ENCODE measurements at regions not wholly inside any gene's neighbourhood (a gene's known extent, or its start where the extent isn't known, plus 50 kb on each side); places are given as distances from the start of the nearest gene placed in this dataset.
"Not testable (repeated sequence)": the region's sequence is repeated elsewhere in the genome, so short reads cannot be mapped to it uniquely, and the experiment has no call there.

- DNase-seq: no peak
Measured at GRCh38 chr11:115605871-115606497, 101.8 kb upstream of the CADM1 start.

- DNase-seq: not testable (repeated sequence)
Measured at GRCh38 chr11:115605397-115605796, 101.2 kb upstream of the CADM1 start.

GRCh38 chr11:115599125-115599524, 94.9 kb upstream of the CADM1 start:
- no peak for DNase-seq

- DNase-seq: no peak
Measured at GRCh38 chr11:115598257-115598901, 94.2 kb upstream of the CADM1 start.

- no peak for DNase-seq
Measured at GRCh38 chr11:115591380-115591779, 87.2 kb upstream of the CADM1 start.

- no peak for DNase-seq
Measured at GRCh38 chr11:115590254-115590653, 86.0 kb upstream of the CADM1 start.

DNA sequence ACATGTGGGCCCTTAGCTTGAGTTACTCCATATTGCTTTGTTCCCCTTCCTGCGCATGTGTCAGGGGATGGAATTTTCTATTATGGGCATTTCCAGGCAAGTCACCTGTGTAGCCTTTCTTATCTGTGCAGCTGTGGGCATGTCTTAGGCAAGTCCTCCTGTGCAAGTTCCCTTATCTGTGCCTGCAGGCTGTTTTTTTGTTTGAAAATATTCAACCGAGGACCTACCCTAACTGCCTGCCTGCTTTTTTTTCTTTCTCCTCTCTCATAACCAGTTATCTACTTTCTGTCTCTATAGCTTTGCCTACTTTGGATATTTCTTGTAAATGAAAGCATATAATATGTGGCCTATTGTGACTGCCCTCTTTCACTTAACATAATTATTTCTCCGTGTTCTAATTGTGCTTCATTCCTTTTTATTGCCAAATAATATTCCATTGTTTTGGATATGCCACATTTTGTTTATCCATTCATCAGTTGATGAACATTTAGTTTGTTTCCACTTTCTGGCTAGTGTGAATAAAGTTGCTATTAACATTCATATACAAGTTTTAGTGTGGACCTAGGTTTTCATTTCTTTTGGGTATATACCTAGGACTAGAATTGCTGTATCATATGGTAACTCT, 83.6 kb upstream of the CADM1 start:
- DNase-seq: no peak

- no peak for DNase-seq
Measured at GRCh38 chr11:115585361-115586024, 81.3 kb upstream of the CADM1 start.

DNA sequence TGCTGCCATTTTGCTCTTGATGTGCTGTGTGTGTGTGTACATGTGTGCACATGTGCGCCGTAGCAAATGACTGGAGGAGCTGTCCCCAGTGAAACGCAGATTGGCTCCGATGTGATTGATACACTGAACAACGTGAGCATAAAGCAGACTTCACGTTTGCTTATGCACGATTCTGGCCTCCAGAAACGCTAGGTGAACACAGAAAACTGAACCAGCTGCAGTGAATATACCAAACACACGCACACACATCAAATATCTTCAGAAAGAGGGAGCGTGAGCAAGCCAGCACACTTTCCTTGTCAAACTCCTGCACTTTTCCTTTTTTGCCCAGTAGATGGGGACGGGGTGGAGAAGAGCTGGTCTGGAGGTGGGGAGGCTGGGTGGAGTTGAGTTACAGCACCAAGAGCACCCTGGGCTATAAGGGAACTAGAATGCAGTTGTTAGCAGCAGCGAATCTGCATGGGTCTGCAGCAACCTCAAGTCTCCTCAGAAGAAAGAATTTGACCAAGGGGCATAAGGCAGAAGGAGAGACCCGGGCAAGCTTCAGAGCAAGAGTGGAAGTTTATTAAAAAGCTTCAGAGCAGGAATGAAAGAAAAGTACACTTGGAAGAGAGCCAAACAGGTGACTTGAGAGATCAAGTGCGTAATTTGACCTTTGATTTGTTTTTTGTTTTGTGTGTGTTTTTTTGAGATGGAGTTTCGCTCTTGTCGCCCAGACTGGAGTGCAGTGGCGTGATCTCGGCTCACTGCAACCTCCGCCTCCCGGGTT, 77.8 kb upstream of the CADM1 start:
- no peak for DNase-seq

GRCh38 chr11:115580927-115581680, 76.9 kb upstream of the CADM1 start:
- no peak for DNase-seq

DNA sequence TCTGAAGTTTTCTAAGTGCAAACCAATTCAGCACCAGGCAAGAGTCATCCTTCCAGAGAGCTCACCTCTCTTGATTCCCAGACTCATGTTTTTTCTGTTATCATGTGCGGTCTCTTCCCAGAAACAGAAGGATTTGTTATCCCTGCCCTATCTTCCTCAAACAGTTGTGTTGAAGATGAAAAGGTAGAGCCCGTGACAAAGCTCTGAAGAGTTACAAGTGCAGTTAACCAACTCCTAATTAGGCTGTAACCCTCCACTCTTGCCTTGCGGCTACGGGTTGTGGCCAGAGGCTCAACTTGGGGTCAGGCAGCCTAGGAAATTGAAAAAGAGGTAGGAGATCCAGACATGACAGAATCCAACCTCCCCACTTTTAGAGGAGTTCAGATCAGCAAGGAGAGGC, 76.2 kb upstream of the CADM1 start:
- no peak for DNase-seq

GRCh38 chr11:115579181-115579825, 75.1 kb upstream of the CADM1 start:
- no peak for DNase-seq

DNA sequence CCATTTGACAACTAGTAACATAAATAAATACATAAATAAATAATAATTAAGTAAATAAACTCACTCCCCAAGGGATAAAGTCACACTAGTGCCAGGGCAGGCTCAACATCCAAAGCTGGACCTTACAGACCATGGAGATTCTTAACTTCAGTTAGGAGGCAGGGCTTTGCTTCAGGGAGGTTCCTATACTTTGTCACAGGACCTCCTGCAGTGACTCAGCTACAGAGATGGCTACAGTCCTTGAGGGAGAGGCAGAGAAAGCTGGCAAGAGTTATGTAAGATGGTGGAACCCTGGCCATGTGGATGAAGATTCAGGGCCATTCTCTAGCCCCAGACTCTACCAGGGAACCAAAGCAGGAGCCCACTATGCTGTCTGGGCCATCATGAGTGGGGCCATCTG, 74.1 kb upstream of the CADM1 start:
- DNase-seq: no peak

- DNase-seq: no peak
Measured at GRCh38 chr11:115577701-115578100, 73.5 kb upstream of the CADM1 start.

- no peak for DNase-seq
Measured at GRCh38 chr11:115576606-115577380, 72.6 kb upstream of the CADM1 start.

DNA sequence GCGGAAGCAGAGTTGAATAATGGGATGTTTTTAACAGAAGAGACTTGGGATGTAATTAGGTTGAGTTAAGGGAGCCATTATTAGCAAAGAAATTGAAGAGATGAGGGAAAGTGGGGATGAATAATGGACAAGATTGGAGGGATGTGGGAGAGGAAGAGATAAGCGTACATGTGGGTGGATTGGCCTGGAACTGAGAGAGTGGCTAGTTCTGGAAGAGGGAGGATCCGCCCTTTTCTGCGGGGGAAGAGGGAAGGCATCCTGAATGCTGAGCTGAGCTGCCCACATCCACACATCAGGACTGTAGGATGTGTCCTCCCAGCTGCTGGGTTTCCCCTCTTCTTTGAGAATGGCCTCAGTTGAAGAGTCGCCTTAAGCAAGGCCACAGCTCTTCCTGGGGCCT, 68.3 kb upstream of the CADM1 start:
- no peak for DNase-seq

DNA sequence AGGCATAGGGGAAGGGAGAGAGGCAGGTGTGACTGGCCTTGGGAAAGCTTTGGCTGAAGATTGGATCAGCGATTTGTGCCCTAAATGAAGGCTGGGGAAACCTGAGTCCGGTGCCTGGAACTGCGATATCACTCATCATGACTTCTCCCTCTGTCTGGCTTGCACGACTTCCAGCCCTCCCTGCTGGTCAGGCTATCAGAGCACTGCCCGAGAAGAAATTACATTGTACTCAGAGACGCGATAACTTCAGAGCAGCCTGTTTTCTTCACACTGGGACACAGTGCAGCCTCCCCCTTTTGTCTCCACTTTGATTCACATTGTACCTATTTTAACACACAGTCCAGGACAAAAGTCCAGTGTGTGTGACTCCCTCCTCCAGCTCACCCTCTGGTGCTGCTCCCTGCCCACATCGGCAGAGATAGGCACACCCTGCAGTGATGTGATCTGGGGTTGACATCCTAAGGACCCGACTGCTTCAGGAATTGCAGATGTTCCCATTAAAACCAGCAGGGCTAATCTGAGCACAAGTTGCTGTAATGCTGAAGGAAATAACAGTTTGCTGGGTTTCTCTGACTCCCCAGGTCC, 62.1 kb upstream of the CADM1 start:
- no peak for DNase-seq

- DNase-seq: no peak
Measured at GRCh38 chr11:115564851-115565250, 60.6 kb upstream of the CADM1 start.

- no peak for DNase-seq
Measured at GRCh38 chr11:115561116-115561515, 56.9 kb upstream of the CADM1 start.

- DNase-seq: no peak
Measured at GRCh38 chr11:115558635-115559034, 54.4 kb upstream of the CADM1 start.

DNA sequence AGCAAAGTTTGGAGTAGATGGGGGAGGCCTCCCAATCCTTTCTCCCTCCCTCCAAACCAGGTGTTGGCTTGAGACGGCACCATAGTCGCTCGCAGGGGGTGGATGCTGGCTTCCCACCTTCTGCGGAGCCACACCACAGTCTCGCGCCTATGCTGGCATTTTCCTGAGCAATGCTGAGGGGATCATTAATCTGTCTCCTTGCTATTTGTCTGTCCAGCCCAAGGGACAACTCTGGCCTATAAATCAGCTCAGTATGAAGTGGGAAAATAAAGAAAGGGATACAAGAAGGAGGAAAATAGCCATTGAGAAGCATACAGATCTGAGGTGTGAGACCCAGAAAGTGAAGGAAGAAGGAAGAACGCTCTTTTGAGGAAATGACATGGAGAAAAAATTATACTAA, 53.5 kb upstream of the CADM1 start:
- DNase-seq: no peak

Measured in EL (cell line).